Osteocyte (in vitro differentiated cells): ENCODE measurements at regions not wholly inside any gene's neighbourhood (a gene's known extent, or its start where the extent isn't known, plus 50 kb on each side); places are given as distances from the start of the nearest gene placed in this dataset.

ENCODE experiments used
- DNase-seq: peaks from one replicate; pipeline ENCODE4 v3.0.0; 2021; ENCODE audit warnings: mixed read lengths; ENCODE audit not compliant: unreplicated experiment; ENCODE audit errors: extremely low spot score
- H3K27ac Mint-ChIP-seq: one replicate; pipeline ENCODE4 v1.8.0; 2021; ENCODE audit warnings: mild to moderate bottlenecking, mixed read lengths; ENCODE audit not compliant: unreplicated experiment
- H3K27me3 Mint-ChIP-seq: one replicate; pipeline ENCODE4 v1.8.0; 2021; ENCODE audit warnings: mixed read lengths; ENCODE audit not compliant: unreplicated experiment
- H3K36me3 Mint-ChIP-seq: one replicate; pipeline ENCODE4 v1.8.0; 2021; ENCODE audit warnings: mixed read lengths; ENCODE audit not compliant: unreplicated experiment
- H3K4me1 Mint-ChIP-seq: one replicate; pipeline ENCODE4 v1.8.0; 2021; ENCODE audit warnings: mixed read lengths; ENCODE audit not compliant: unreplicated experiment
- H3K4me3 Mint-ChIP-seq: one replicate; pipeline ENCODE4 v1.8.0; 2021; ENCODE audit warnings: mild to moderate bottlenecking, moderate library complexity, mixed read lengths; ENCODE audit not compliant: unreplicated experiment
- H3K9me3 Mint-ChIP-seq: one replicate; pipeline ENCODE4 v1.8.0; 2021; ENCODE audit warnings: mixed read lengths; ENCODE audit not compliant: unreplicated experiment
- CTCF ChIP-seq: fragments of 200-600 bp; sonication (generic); IDR thresholded peaks from 2 replicates; pipeline ENCODE4 v1.5.0; 2021; ENCODE audit warnings: antibody characterized with exemption, mild to moderate bottlenecking, moderate library complexity

- Mint-ChIP-seq H3K27me3 (peaks cover 2% of the 10 kb centered on the region), H3K9me3 (no peaks in the 10 kb centered on the region), H3K36me3 (no peaks in the 10 kb centered on the region), H3K4me1 (no peaks in the 10 kb centered on the region), H3K27ac (no peak overlapping the region), H3K4me3 (no peak overlapping the region)
- no peak for DNase-seq
- no peak for TF ChIP-seq CTCF
Measured at GRCh38 chr2:238574490-238575271, 148.0 kb downstream of the ASB1 start.

GRCh38 chr2:238576674-238577073, 149.9 kb downstream of the ASB1 start:
- Mint-ChIP-seq H3K36me3 (no peaks in the 10 kb centered on the region), H3K4me1 (no peaks in the 10 kb centered on the region), H3K27me3 (peaks cover 2% of the 10 kb centered on the region), H3K9me3 (no peaks in the 10 kb centered on the region), H3K4me3 (no peak overlapping the region), H3K27ac (no peak overlapping the region)
- no peak for TF ChIP-seq CTCF
- DNase-seq: no peak

DNA sequence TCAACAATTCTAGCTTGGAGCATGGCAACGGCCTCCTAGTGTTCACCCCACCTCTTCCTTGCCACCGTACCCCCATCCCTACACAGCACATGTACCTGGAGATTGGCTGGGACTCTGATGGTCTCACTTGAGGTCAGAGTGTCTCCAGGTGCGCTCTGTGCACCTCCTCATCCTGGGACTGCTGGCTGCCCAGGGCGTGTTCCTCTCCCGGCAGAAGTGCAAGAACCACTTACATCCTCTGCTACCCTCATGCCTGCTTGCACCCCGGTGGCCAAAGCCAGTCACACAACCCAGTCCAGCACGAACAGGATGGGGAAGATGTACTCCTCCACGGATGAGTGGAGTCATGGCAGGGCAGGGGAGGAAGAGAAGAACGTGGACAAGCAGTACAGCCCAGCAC, 151.5 kb downstream of the ASB1 start:
- DNase-seq: no peak
- Mint-ChIP-seq H3K36me3 (no peaks in the 10 kb centered on the region), H3K9me3 (peaks cover under 1% of the 10 kb centered on the region), H3K27ac (no peak overlapping the region), H3K4me3 (no peak overlapping the region), H3K4me1 (no peaks in the 10 kb centered on the region), H3K27me3 (peaks cover 2% of the 10 kb centered on the region)
- TF ChIP-seq CTCF: no peak

DNA sequence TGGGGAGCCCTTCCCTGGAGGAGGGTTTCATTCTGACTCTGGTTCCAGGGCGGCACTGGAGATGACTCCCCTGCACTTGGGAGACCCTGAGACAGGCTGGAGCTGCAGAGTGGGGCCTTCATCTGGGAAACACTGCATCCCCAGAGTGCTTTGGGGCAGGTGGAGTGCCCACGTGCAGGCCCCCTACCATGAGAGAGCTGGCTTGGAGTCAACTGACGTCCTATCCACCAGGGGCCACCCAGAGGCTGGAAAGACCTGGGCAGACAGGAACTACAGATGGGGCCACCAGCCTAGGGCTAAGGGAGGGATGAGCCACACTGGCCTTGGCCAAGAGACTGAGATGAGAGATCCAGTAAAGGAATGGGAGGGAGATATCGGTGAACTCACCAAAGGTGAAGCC, 153.8 kb downstream of the ASB1 start:
- no peak for TF ChIP-seq CTCF
- Mint-ChIP-seq H3K4me1 (no peaks in the 10 kb centered on the region), H3K27ac (no peak overlapping the region), H3K36me3 (no peaks in the 10 kb centered on the region), H3K9me3 (peaks cover 10% of the 10 kb centered on the region), H3K4me3 (no peak overlapping the region), H3K27me3 (peaks cover 5% of the 10 kb centered on the region)
- no peak for DNase-seq

DNA sequence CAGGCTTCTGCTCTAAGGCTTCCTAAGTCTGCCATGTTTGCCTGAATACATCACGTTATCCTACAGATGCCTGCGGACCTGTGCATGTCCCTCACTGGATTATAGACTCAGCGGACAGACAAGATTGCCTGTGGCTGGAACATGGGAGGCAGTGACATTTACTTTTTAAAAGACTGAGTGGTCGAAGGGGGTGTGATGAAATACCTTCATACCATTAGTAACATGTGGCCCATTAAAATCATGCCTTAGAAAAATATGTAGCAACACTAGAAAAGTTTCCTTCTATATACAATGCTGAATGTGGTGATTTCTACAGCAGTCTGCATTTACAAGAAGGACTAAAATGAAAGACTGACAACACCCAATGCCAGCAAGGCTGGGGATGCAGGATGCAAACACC, 154.4 kb downstream of the ASB1 start:
- H3K36me3 Mint-ChIP-seq: no peaks in the 10 kb centered on the region
- no peak for DNase-seq
- no peak overlapping the region for H3K27ac Mint-ChIP-seq
- peaks cover 10% of the 10 kb centered on the region for H3K9me3 Mint-ChIP-seq
- H3K27me3 Mint-ChIP-seq: peaks cover 3% of the 10 kb centered on the region
- no peak overlapping the region for H3K4me3 Mint-ChIP-seq
- TF ChIP-seq CTCF: no peak
- no peaks in the 10 kb centered on the region for H3K4me1 Mint-ChIP-seq
